ENCODE measurements at regions not wholly inside any gene's neighbourhood (a gene's known extent, or its start where the extent isn't known, plus 50 kb on each side); places are given as distances from the start of the nearest gene placed in this dataset.

DNA sequence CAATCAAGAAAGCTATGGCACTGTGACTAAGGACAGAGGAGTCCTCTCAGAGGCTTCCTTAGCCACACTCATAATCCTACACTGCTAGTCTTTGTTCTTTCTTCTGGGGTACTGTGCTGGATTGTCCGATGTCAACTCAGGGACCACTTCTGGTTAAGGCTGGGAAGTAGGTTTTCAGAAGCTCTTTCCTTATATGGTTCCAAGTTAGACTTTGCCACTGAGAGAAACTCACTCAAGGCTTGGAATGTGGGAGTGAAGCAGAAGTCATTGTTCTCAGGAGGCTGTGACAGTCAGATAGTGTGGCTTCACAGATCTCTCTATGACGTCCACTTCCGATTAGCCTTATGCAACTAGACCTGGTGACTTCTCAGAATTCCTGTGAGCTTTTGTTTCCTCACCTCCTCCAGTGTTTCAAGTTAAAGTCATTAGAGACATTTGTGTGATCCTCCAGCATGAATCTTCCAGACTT is 317.3 kb upstream of the F9 start (continued):
- TF ChIP-seq, protein P1, sequence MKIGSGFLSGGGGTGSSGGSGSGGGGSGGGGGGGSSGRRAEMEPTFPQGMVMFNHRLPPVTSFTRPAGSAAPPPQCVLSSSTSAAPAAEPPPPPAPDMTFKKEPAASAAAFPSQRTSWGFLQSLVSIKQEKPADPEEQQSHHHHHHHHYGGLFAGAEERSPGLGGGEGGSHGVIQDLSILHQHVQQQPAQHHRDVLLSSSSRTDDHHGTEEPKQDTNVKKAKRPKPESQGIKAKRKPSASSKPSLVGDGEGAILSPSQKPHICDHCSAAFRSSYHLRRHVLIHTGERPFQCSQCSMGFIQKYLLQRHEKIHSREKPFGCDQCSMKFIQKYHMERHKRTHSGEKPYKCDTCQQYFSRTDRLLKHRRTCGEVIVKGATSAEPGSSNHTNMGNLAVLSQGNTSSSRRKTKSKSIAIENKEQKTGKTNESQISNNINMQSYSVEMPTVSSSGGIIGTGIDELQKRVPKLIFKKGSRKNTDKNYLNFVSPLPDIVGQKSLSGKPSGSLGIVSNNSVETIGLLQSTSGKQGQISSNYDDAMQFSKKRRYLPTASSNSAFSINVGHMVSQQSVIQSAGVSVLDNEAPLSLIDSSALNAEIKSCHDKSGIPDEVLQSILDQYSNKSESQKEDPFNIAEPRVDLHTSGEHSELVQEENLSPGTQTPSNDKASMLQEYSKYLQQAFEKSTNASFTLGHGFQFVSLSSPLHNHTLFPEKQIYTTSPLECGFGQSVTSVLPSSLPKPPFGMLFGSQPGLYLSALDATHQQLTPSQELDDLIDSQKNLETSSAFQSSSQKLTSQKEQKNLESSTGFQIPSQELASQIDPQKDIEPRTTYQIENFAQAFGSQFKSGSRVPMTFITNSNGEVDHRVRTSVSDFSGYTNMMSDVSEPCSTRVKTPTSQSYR (CRISPR knock-in tag; IDR thresholded peaks at IDR 0.05) = no peak
- no peak for TF ChIP-seq ESRRA (CRISPR knock-in tag; IDR thresholded peaks at IDR 0.05; ENCODE audit: borderline replicate concordance)

- H3K27ac Mint-ChIP-seq = no peak overlapping the region
- H3K27me3 Mint-ChIP-seq (ENCODE audit: low read depth) = peaks cover 69% of the 10 kb centered on the region
- no peak for DNase-seq (ENCODE audit: low spot score)
- ChIA-PET POLR2A (interaction anchor here (1.0 kb wide), 1 partner anchor 13 kb away, joined by 3 read pairs; no protein-coding TSS in a partner anchor), CTCF (interaction anchor here (0.6 kb wide), 1 partner anchor 650 kb away, joined by 5 read pairs; no protein-coding TSS in a partner anchor)
- no peaks in the 10 kb centered on the region for H3K36me3 Mint-ChIP-seq
- peaks cover 13% of the 10 kb centered on the region for H3K4me1 Mint-ChIP-seq
- H3K4me3 Mint-ChIP-seq = peak overlapping the region; percentile 22
- ATAC-seq = peak; percentile 92
- TF ChIP-seq ZMAT4 (CRISPR knock-in tag; IDR thresholded peaks at IDR 0.05) (no peak), ATF3 (CRISPR knock-in tag; conservative IDR thresholded peaks at IDR 0.05) (no peak), GTF2I (CRISPR knock-in tag; conservative IDR thresholded peaks at IDR 0.05) (no peak), MLX (CRISPR knock-in tag; IDR thresholded peaks at IDR 0.05) (no peak), FOXP1 (CRISPR knock-in tag; IDR thresholded peaks at IDR 0.05; ENCODE audit: borderline replicate concordance) (no peak), JUN (CRISPR knock-in tag; IDR thresholded peaks at IDR 0.05) (no peak), IRF1 (CRISPR knock-in tag; IDR thresholded peaks at IDR 0.05) (no peak), ZNF423 (CRISPR knock-in tag; IDR thresholded peaks at IDR 0.05) (no peak)
- TF ChIP-seq, protein P2, sequence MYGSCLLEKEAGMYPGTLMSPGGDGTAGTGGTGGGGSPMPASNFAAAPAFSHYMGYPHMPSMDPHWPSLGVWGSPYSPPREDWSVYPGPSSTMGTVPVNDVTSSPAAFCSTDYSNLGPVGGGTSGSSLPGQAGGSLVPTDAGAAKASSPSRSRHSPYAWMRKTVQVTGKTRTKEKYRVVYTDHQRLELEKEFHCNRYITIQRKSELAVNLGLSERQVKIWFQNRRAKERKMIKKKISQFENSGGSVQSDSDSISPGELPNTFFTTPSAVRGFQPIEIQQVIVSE (CRISPR knock-in tag; IDR thresholded peaks at IDR 0.05; ENCODE audit: borderline replicate concordance) = no peak
- TF ChIP-seq, protein P3, sequence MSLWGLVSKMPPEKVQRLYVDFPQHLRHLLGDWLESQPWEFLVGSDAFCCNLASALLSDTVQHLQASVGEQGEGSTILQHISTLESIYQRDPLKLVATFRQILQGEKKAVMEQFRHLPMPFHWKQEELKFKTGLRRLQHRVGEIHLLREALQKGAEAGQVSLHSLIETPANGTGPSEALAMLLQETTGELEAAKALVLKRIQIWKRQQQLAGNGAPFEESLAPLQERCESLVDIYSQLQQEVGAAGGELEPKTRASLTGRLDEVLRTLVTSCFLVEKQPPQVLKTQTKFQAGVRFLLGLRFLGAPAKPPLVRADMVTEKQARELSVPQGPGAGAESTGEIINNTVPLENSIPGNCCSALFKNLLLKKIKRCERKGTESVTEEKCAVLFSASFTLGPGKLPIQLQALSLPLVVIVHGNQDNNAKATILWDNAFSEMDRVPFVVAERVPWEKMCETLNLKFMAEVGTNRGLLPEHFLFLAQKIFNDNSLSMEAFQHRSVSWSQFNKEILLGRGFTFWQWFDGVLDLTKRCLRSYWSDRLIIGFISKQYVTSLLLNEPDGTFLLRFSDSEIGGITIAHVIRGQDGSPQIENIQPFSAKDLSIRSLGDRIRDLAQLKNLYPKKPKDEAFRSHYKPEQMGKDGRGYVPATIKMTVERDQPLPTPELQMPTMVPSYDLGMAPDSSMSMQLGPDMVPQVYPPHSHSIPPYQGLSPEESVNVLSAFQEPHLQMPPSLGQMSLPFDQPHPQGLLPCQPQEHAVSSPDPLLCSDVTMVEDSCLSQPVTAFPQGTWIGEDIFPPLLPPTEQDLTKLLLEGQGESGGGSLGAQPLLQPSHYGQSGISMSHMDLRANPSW (CRISPR knock-in tag; conservative IDR thresholded peaks at IDR 0.05; ENCODE audit: low read depth) = no peak
- H3K9me3 Mint-ChIP-seq = no peaks in the 10 kb centered on the region
Observed at GRCh38 chrX:139211568-139212182, 318.9 kb upstream of the F9 start.

DNA sequence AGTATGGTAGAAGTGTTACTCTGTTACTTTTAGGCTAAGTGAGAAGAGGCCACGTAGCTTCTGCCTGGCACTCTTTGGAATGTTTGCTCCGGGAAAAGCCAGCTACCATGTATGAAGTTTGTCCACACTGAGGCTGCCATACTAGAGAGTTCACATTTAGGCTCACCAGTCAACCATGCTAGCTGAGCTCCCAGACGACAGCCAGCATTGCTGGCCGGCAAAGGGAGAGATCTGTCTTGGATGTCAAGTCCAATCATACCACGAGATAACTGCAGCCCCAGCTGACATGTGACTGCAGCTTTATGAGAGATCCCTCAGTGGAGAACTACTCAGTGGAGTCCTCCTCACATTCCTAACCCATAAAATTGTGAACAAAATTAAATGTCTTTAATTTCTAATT is 321.2 kb upstream of the F9 start:
- no peaks in the 10 kb centered on the region for H3K9me3 Mint-ChIP-seq
- no peaks in the 10 kb centered on the region for H3K36me3 Mint-ChIP-seq
- POLR2A ChIA-PET = no interaction called here
- no peak overlapping the region for H3K27ac Mint-ChIP-seq
- H3K4me1 Mint-ChIP-seq = peaks cover 18% of the 10 kb centered on the region
- H3K4me3 Mint-ChIP-seq = no peak overlapping the region
- CTCF ChIA-PET = no interaction called here
- DNase-seq (ENCODE audit: low spot score) = no peak
- H3K27me3 Mint-ChIP-seq (ENCODE audit: low read depth) = peaks cover 84% of the 10 kb centered on the region
- no peak for ATAC-seq
- TF ChIP-seq ZNF263 (CRISPR knock-in tag; IDR thresholded peaks at IDR 0.05; ENCODE audit: low read depth) = no peak
- TF ChIP-seq OVOL2 (CRISPR knock-in tag; IDR thresholded peaks at IDR 0.05; ENCODE audit: borderline replicate concordance) = no peak
- TF ChIP-seq MLX (CRISPR knock-in tag; IDR thresholded peaks at IDR 0.05) = no peak
- TF ChIP-seq, protein P4, sequence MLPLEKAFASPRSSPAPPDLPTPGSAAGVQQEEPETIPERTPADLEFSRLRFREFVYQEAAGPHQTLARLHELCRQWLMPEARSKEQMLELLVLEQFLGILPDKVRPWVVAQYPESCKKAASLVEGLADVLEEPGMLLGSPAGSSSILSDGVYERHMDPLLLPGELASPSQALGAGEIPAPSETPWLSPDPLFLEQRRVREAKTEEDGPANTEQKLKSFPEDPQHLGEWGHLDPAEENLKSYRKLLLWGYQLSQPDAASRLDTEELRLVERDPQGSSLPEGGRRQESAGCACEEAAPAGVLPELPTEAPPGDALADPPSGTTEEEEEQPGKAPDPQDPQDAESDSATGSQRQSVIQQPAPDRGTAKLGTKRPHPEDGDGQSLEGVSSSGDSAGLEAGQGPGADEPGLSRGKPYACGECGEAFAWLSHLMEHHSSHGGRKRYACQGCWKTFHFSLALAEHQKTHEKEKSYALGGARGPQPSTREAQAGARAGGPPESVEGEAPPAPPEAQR (CRISPR knock-in tag; IDR thresholded peaks at IDR 0.05) = no peak
- no peak for TF ChIP-seq HMGXB4 (CRISPR knock-in tag; IDR thresholded peaks at IDR 0.05)
- TF ChIP-seq, protein P5, sequence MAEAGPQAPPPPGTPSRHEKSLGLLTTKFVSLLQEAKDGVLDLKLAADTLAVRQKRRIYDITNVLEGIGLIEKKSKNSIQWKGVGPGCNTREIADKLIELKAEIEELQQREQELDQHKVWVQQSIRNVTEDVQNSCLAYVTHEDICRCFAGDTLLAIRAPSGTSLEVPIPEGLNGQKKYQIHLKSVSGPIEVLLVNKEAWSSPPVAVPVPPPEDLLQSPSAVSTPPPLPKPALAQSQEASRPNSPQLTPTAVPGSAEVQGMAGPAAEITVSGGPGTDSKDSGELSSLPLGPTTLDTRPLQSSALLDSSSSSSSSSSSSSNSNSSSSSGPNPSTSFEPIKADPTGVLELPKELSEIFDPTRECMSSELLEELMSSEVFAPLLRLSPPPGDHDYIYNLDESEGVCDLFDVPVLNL (CRISPR knock-in tag; IDR thresholded peaks at IDR 0.05; ENCODE audit: borderline replicate concordance, low read depth) = no peak
- TF ChIP-seq NFE2L1 (CRISPR knock-in tag; IDR thresholded peaks at IDR 0.05) = no peak

Data from WTC11 (cell line).